ENCODE measurements at regions not wholly inside any gene's neighbourhood (a gene's known extent, or its start where the extent isn't known, plus 50 kb on each side); places are given as distances from the start of the nearest gene placed in this dataset.

GRCh38 chr14:94922595-94923239 is 152.8 kb upstream of the GSC start:
- TF ChIP-seq CTCF (IDR thresholded peaks at IDR 0.05; ENCODE audit: control insufficient read depth, extremely low read depth, insufficient read depth), result no peak
- no peak for DNase-seq (ENCODE audit: low read depth)
- H3K4me3 ChIP-seq (ENCODE audit: low read depth, low read length), result no peak overlapping the region

- no peak overlapping the region for H3K4me3 ChIP-seq (ENCODE audit: low read depth, low read length)
- no peak for TF ChIP-seq CTCF (IDR thresholded peaks at IDR 0.05; ENCODE audit: control insufficient read depth, extremely low read depth, insufficient read depth)
- no peak for DNase-seq (ENCODE audit: low read depth)
Observed at GRCh38 chr14:94921882-94922585, 152.1 kb upstream of the GSC start.

GRCh38 chr14:94921456-94921855 is 151.5 kb upstream of the GSC start:
- DNase-seq (ENCODE audit: low read depth), result no peak
- H3K4me3 ChIP-seq (ENCODE audit: low read depth, low read length), result no peak overlapping the region
- TF ChIP-seq CTCF (IDR thresholded peaks at IDR 0.05; ENCODE audit: control insufficient read depth, extremely low read depth, insufficient read depth), result no peak

- no peak for TF ChIP-seq CTCF (IDR thresholded peaks at IDR 0.05; ENCODE audit: control insufficient read depth, extremely low read depth, insufficient read depth)
- H3K4me3 ChIP-seq (ENCODE audit: low read depth, low read length), result no peak overlapping the region
- DNase-seq (ENCODE audit: low read depth), result no peak
Observed at GRCh38 chr14:94919896-94920295, 150.0 kb upstream of the GSC start.

- DNase-seq (ENCODE audit: low read depth), result no peak
- TF ChIP-seq CTCF (IDR thresholded peaks at IDR 0.05; ENCODE audit: control insufficient read depth, extremely low read depth, insufficient read depth), result no peak
Observed at GRCh38 chr14:94918896-94919295, 149.0 kb upstream of the GSC start.

GRCh38 chr14:94917041-94917600 is 147.2 kb upstream of the GSC start:
- H3K4me3 ChIP-seq (ENCODE audit: low read depth, low read length), result no peak overlapping the region

More at GRCh38 chr14:94918896-94919295, 149.0 kb upstream of the GSC start:
- no peak overlapping the region for H3K4me3 ChIP-seq (ENCODE audit: low read depth, low read length)

More at GRCh38 chr14:94917041-94917600, 147.2 kb upstream of the GSC start:
- no peak for DNase-seq (ENCODE audit: low read depth)
- no peak for TF ChIP-seq CTCF (IDR thresholded peaks at IDR 0.05; ENCODE audit: control insufficient read depth, extremely low read depth, insufficient read depth)

Data from LNCaP clone FGC (cell line).